Loucy (cell line): ENCODE measurements at regions not wholly inside any gene's neighbourhood (a gene's known extent, or its start where the extent isn't known, plus 50 kb on each side); places are given as distances from the start of the nearest gene placed in this dataset.

ENCODE experiments used
- H2AFZ ChIP-seq: fragments of 200-600 bp; sonication (generic); 2 replicates; pipeline ENCODE4 v1.6.0; 2016; ENCODE audit warnings: antibody characterized with exemption, mild to moderate bottlenecking, low read length, moderate library complexity
- H3F3A ChIP-seq: fragments of 200-600 bp; 2 replicates; pipeline ENCODE4 v1.6.0; 2016; ENCODE audit warnings: antibody characterized with exemption, low read depth, mild to moderate bottlenecking
- H3K27me3 ChIP-seq: fragments of 200-600 bp; sonication (generic); 2 replicates; pipeline ENCODE4 v1.6.1; 2014; ENCODE audit warnings: low read length, mild to moderate bottlenecking; ENCODE audit not compliant: insufficient read depth, poor library complexity, severe bottlenecking
- H3K36me3 ChIP-seq: fragments of 200-600 bp; sonication (generic); 2 replicates; pipeline ENCODE4 v1.6.1; 2016; ENCODE audit warnings: low read length; ENCODE audit not compliant: insufficient read depth
- H3K4me1 ChIP-seq: fragments of 200-600 bp; sonication (generic); 2 replicates; pipeline ENCODE4 v1.5.1; 2014; ENCODE audit warnings: low read length, mild to moderate bottlenecking; ENCODE audit not compliant: insufficient read depth, poor library complexity, severe bottlenecking
- H3K4me2 ChIP-seq: fragments of 200-600 bp; sonication (generic); 2 replicates; pipeline ENCODE4 v1.6.0; 2014; ENCODE audit warnings: antibody characterized with exemption, low read length, low read depth, mild to moderate bottlenecking; ENCODE audit not compliant: poor library complexity, severe bottlenecking
- H3K4me3 ChIP-seq: fragments of 200-600 bp; sonication (generic); 2 replicates; pipeline ENCODE4 v1.5.1; 2014; ENCODE audit warnings: low read length, mild to moderate bottlenecking, mixed read lengths; ENCODE audit not compliant: poor library complexity, severe bottlenecking
- H3K79me2 ChIP-seq: fragments of 200-600 bp; sonication (generic); 2 replicates; pipeline ENCODE4 v1.6.1; 2014; ENCODE audit warnings: low read length; ENCODE audit not compliant: insufficient read depth
- H3K9ac ChIP-seq: fragments of 200-600 bp; sonication (generic); 2 replicates; pipeline ENCODE4 v1.6.0; 2014; ENCODE audit warnings: mild to moderate bottlenecking, low read depth, low read length, moderate library complexity; ENCODE audit not compliant: poor library complexity, severe bottlenecking
- H3K9me2 ChIP-seq: fragments of 200-600 bp; sonication (generic); replicated peaks from 2 replicates; pipeline ENCODE4 v1.6.1; 2016; ENCODE audit warnings: low read depth, low read length, mixed read lengths
- H3K9me3 ChIP-seq: fragments of 200-600 bp; sonication (generic); 2 replicates; pipeline ENCODE4 v1.6.1; 2014; ENCODE audit warnings: mild to moderate bottlenecking, antibody characterized with exemption, low read length, low read depth; ENCODE audit not compliant: insufficient read depth
- H4K20me1 ChIP-seq: fragments of 200-600 bp; sonication (generic); 2 replicates; pipeline ENCODE4 v1.6.0; 2014; ENCODE audit warnings: antibody characterized with exemption, low read length, mild to moderate bottlenecking; ENCODE audit not compliant: insufficient read depth, poor library complexity, severe bottlenecking
- CTCF ChIP-seq: fragments of 200-600 bp; sonication (generic); conservative IDR thresholded peaks from 2 replicates; pipeline ENCODE4 v1.5.1; 2014; ENCODE audit warnings: mild to moderate bottlenecking, antibody characterized with exemption, low read length
- EZH2phosphoT487 ChIP-seq: fragments of 200-600 bp; IDR thresholded peaks from 2 replicates; pipeline ENCODE4 v1.6.1; 2018; ENCODE audit warnings: antibody characterized with exemption, mild to moderate bottlenecking, moderate library complexity, borderline replicate concordance

DNA sequence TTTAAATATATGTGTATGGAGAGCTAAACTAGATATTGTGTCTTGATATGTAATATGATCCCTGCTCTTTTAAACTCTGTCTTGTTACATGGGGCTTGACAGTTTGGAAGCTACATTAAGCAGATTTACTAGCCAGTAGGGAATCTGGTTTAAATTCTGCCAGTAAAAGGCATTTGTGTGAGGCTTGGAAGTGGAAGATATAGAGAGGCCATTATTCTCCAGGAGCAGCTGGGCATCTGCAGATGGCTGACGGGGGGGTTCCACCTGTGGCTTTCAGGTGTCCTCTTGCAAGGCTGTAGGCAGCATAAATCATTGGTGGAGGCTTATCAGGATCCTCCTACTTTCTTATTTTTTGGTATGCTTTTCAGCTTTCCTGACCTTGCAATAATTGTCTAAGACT is 179.1 kb upstream of the FBXL7 start:
- no peaks in the 10 kb centered on the region for H3F3A ChIP-seq
- no peaks in the 10 kb centered on the region for H3K27me3 ChIP-seq
- no peak overlapping the region for H3K4me2 ChIP-seq
- TF ChIP-seq CTCF (no peak), EZH2phosphoT487 (no peak)
- no peaks in the 10 kb centered on the region for H4K20me1 ChIP-seq
- H3K9ac ChIP-seq: no peak overlapping the region
- H2AFZ ChIP-seq: no peak overlapping the region
- no peaks in the 10 kb centered on the region for H3K9me3 ChIP-seq
- no peaks in the 10 kb centered on the region for H3K9me2 ChIP-seq
- no peaks in the 10 kb centered on the region for H3K79me2 ChIP-seq
- no peaks in the 10 kb centered on the region for H3K36me3 ChIP-seq
- no peaks in the 10 kb centered on the region for H3K4me1 ChIP-seq
- H3K4me3 ChIP-seq: no peak overlapping the region

GRCh38 chr5:15304914-15305834 is 194.8 kb upstream of the FBXL7 start:
- Histone ChIP-seq H3K4me1 (no peaks in the 10 kb centered on the region), H3K4me2 (no peak overlapping the region), H3K4me3 (no peak overlapping the region), H3K9me3 (no peaks in the 10 kb centered on the region), H3F3A (no peaks in the 10 kb centered on the region), H3K9me2 (no peaks in the 10 kb centered on the region), H3K36me3 (no peaks in the 10 kb centered on the region), H3K79me2 (no peaks in the 10 kb centered on the region), H3K27me3 (no peaks in the 10 kb centered on the region), H3K9ac (no peak overlapping the region), H4K20me1 (no peaks in the 10 kb centered on the region), H2AFZ (no peak overlapping the region)
- TF ChIP-seq EZH2phosphoT487 (no peak), CTCF (no peak)

DNA sequence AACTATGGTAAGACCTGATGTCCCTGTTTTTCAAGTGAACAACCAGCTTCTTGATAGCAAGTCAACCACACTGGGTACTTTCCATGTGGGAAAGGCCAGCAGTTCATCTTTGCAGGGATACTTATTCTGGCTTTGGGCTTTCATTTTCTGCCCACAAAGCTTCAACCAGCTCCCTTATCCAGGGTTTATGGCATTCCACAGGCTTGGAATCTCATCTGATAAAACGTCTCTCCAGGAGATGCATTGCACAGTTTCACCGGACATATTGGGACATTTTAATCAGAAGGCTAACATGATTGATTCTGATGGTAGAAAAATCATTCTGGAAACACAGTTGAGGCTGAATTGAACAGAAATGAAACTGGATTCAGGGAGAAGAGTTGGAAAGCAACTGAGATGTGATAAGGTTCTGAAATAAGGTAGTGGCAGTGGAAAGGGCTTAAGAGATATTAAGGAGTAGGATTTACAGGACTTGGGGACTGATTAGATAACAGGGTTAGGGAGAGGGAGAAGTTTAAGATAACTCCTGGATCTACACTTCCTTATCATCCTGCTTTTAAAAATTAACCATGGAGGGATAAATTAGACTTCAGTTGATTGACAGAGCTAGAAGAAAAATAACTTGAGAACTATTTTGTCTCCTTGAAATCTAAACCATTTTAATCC is 195.8 kb upstream of the FBXL7 start:
- H3K4me1 ChIP-seq: no peaks in the 10 kb centered on the region
- no peaks in the 10 kb centered on the region for H3K27me3 ChIP-seq
- no peak overlapping the region for H3K9ac ChIP-seq
- H4K20me1 ChIP-seq: no peaks in the 10 kb centered on the region
- no peaks in the 10 kb centered on the region for H3K79me2 ChIP-seq
- H3K9me3 ChIP-seq: no peaks in the 10 kb centered on the region
- no peaks in the 10 kb centered on the region for H3F3A ChIP-seq
- no peaks in the 10 kb centered on the region for H3K9me2 ChIP-seq
- no peaks in the 10 kb centered on the region for H3K36me3 ChIP-seq
- no peak for TF ChIP-seq EZH2phosphoT487
- no peak overlapping the region for H3K4me3 ChIP-seq
- H3K4me2 ChIP-seq: no peak overlapping the region
- H2AFZ ChIP-seq: no peak overlapping the region
